ENCODE measurements at regions not wholly inside any gene's neighbourhood (a gene's known extent, or its start where the extent isn't known, plus 50 kb on each side); places are given as distances from the start of the nearest gene placed in this dataset.

- H3K27me3 ChIP-seq (ENCODE audit: insufficient read depth, low read length), result no peaks in the 10 kb centered on the region
- no peak overlapping the region for H3K9ac ChIP-seq (ENCODE audit: low read length)
- no peaks in the 10 kb centered on the region for H3K4me1 ChIP-seq (ENCODE audit: insufficient read depth, low read length, severe bottlenecking)
- no peaks in the 10 kb centered on the region for H3K9me2 ChIP-seq (ENCODE audit: low read depth, low read length)
- H3K27ac ChIP-seq (ENCODE audit: low read depth, low read length, poor library complexity, severe bottlenecking), result no peak overlapping the region
- H3K4me3 ChIP-seq (ENCODE audit: low read depth, low read length, poor library complexity, severe bottlenecking), result no peak overlapping the region
- no peak overlapping the region for H2AFZ ChIP-seq (ENCODE audit: low read length)
- H3K9me3 ChIP-seq (ENCODE audit: low read length), result no peaks in the 10 kb centered on the region
- H4K20me1 ChIP-seq (ENCODE audit: insufficient read depth, low read length), result no peaks in the 10 kb centered on the region
- no peak for TF ChIP-seq EZH2 (IDR thresholded peaks at IDR 0.05; ENCODE audit: borderline replicate concordance, low read length)
- no peak for TF ChIP-seq CTCF (IDR thresholded peaks at IDR 0.05; ENCODE audit: low read length)
- H3F3A ChIP-seq (ENCODE audit: insufficient read depth, low read length), result no peaks in the 10 kb centered on the region
- H3K79me2 ChIP-seq (ENCODE audit: insufficient read depth, low read length), result no peaks in the 10 kb centered on the region
- H3K36me3 ChIP-seq (ENCODE audit: insufficient read depth, low read length), result no peaks in the 10 kb centered on the region
- no peak overlapping the region for H3K4me2 ChIP-seq (ENCODE audit: low read length)
Observed at GRCh38 chr1:219795363-219795917, 132.9 kb downstream of the SLC30A10 start.

- no peak for TF ChIP-seq EZH2 (IDR thresholded peaks at IDR 0.05; ENCODE audit: borderline replicate concordance, low read length)
- TF ChIP-seq CTCF (IDR thresholded peaks at IDR 0.05; ENCODE audit: low read length), result no peak
- no peak overlapping the region for H3K4me3 ChIP-seq (ENCODE audit: low read depth, low read length, poor library complexity, severe bottlenecking)
- H3K9me3 ChIP-seq (ENCODE audit: low read length), result no peaks in the 10 kb centered on the region
- no peak overlapping the region for H3K9ac ChIP-seq (ENCODE audit: low read length)
- no peaks in the 10 kb centered on the region for H3K36me3 ChIP-seq (ENCODE audit: insufficient read depth, low read length)
- H3K27ac ChIP-seq (ENCODE audit: low read depth, low read length, poor library complexity, severe bottlenecking), result no peak overlapping the region
- no peaks in the 10 kb centered on the region for H3F3A ChIP-seq (ENCODE audit: insufficient read depth, low read length)
- no peak overlapping the region for H2AFZ ChIP-seq (ENCODE audit: low read length)
- no peaks in the 10 kb centered on the region for H3K79me2 ChIP-seq (ENCODE audit: insufficient read depth, low read length)
- no peak overlapping the region for H3K4me2 ChIP-seq (ENCODE audit: low read length)
- H3K27me3 ChIP-seq (ENCODE audit: insufficient read depth, low read length), result no peaks in the 10 kb centered on the region
- no peaks in the 10 kb centered on the region for H3K9me2 ChIP-seq (ENCODE audit: low read depth, low read length)
- H3K4me1 ChIP-seq (ENCODE audit: insufficient read depth, low read length, severe bottlenecking), result no peaks in the 10 kb centered on the region
- no peaks in the 10 kb centered on the region for H4K20me1 ChIP-seq (ENCODE audit: insufficient read depth, low read length)
Observed at GRCh38 chr1:219794085-219794743, 134.1 kb downstream of the SLC30A10 start.

GRCh38 chr1:219792337-219793021 lies 135.9 kb downstream of the SLC30A10 start:
- Histone ChIP-seq H3K9ac (ENCODE audit: low read length) (no peak overlapping the region), H3K4me2 (ENCODE audit: low read length) (no peak overlapping the region), H3K27me3 (ENCODE audit: insufficient read depth, low read length) (no peaks in the 10 kb centered on the region), H3K9me3 (ENCODE audit: low read length) (no peaks in the 10 kb centered on the region), H3K4me1 (ENCODE audit: insufficient read depth, low read length, severe bottlenecking) (no peaks in the 10 kb centered on the region), H3K36me3 (ENCODE audit: insufficient read depth, low read length) (no peaks in the 10 kb centered on the region), H3K4me3 (ENCODE audit: low read depth, low read length, poor library complexity, severe bottlenecking) (no peak overlapping the region), H2AFZ (ENCODE audit: low read length) (no peak overlapping the region), H4K20me1 (ENCODE audit: insufficient read depth, low read length) (no peaks in the 10 kb centered on the region), H3K27ac (ENCODE audit: low read depth, low read length, poor library complexity, severe bottlenecking) (no peak overlapping the region), H3F3A (ENCODE audit: insufficient read depth, low read length) (no peaks in the 10 kb centered on the region), H3K9me2 (ENCODE audit: low read depth, low read length) (no peaks in the 10 kb centered on the region), H3K79me2 (ENCODE audit: insufficient read depth, low read length) (no peaks in the 10 kb centered on the region)
- TF ChIP-seq CTCF (IDR thresholded peaks at IDR 0.05; ENCODE audit: low read length) (no peak), EZH2 (IDR thresholded peaks at IDR 0.05; ENCODE audit: borderline replicate concordance, low read length) (no peak)

Measured in OCI-LY1 (cell line).